B cell (primary cell): ENCODE measurements at regions not wholly inside any gene's neighbourhood (a gene's known extent, or its start where the extent isn't known, plus 50 kb on each side); places are given as distances from the start of the nearest gene placed in this dataset.

ENCODE experiments used
- EZH2 ChIP-seq: IDR thresholded peaks from 2 replicates; pipeline ENCODE4 v1.6.1; 2012; ENCODE audit warnings: borderline replicate concordance, low read depth, mild to moderate bottlenecking, moderate library complexity, low read length; ENCODE audit not compliant: insufficient read depth, poor library complexity, severe bottlenecking
- TF ChIP-seq, protein P1 (sequence below): fragments of 200-600 bp; IDR thresholded peaks from one replicate; pipeline ENCODE4 v1.8.0; 2022; ENCODE audit warnings: antibody characterized with exemption, mild to moderate bottlenecking

DNA sequence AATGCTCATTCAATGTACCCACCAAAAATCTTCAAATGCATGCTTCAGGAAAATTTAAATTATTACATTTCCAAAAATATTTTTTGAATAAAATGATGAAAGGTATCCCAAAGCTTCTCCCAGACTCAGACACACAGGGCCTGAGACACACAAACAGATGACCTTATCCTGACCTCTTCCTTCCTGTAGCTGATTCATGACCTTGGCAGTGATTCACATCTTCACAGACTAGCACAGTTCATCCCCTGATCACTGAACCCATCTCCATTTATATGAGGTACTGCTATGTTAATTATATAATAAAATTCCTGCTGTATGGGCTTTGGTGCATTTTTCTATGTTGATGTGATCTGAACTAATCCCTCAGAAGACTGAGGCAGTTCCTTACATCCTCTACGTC lies 265.0 kb upstream of the GLI3 start:
- TF ChIP-seq, protein P1, sequence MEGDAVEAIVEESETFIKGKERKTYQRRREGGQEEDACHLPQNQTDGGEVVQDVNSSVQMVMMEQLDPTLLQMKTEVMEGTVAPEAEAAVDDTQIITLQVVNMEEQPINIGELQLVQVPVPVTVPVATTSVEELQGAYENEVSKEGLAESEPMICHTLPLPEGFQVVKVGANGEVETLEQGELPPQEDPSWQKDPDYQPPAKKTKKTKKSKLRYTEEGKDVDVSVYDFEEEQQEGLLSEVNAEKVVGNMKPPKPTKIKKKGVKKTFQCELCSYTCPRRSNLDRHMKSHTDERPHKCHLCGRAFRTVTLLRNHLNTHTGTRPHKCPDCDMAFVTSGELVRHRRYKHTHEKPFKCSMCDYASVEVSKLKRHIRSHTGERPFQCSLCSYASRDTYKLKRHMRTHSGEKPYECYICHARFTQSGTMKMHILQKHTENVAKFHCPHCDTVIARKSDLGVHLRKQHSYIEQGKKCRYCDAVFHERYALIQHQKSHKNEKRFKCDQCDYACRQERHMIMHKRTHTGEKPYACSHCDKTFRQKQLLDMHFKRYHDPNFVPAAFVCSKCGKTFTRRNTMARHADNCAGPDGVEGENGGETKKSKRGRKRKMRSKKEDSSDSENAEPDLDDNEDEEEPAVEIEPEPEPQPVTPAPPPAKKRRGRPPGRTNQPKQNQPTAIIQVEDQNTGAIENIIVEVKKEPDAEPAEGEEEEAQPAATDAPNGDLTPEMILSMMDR: no peak
- no peak for TF ChIP-seq EZH2
